GM12891 (cell line): ENCODE measurements at regions not wholly inside any gene's neighbourhood (a gene's known extent, or its start where the extent isn't known, plus 50 kb on each side); places are given as distances from the start of the nearest gene placed in this dataset.
"Not testable (repeated sequence)": the region's sequence is repeated elsewhere in the genome, so short reads cannot be mapped to it uniquely, and the experiment has no call there.

Experiments used
- DNase-seq: peaks from one replicate; pipeline ENCODE4 v3.0.0; 2011; ENCODE audit warnings: low spot score; ENCODE audit not compliant: insufficient read length
- FAIRE-seq: peaks from 2 replicates; lab custom pipeline; 2011; peaks lifted over from hg19 to GRCh38; lab: Jason Lieb, UNC
- PAX5 ChIP-seq: IDR thresholded peaks from 2 replicates; pipeline ENCODE4 v1.6.1; 2011; ENCODE audit warnings: low read length, moderate library complexity, mild to moderate bottlenecking; ENCODE audit not compliant: insufficient read depth, severe bottlenecking
- POLR2A ChIP-seq: IDR thresholded peaks from 2 replicates; pipeline ENCODE4 v1.6.1; 2011; ENCODE audit warnings: low read depth, low read length, control low read depth
- POLR2AphosphoS5 ChIP-seq: IDR thresholded peaks from 2 replicates; pipeline ENCODE4 v1.6.1; 2011; ENCODE audit warnings: low read depth, low read length, control low read depth
- POU2F2 ChIP-seq: IDR thresholded peaks from 2 replicates; pipeline ENCODE4 v1.6.1; 2011; ENCODE audit warnings: low read depth, mild to moderate bottlenecking, control low read depth, low read length, moderate library complexity
- SPI1 ChIP-seq: IDR thresholded peaks from 2 replicates; pipeline ENCODE4 v1.6.1; 2011; ENCODE audit warnings: low read depth, low read length, control low read depth
- TAF1 ChIP-seq: IDR thresholded peaks from 2 replicates; pipeline ENCODE4 v1.6.1; 2011; ENCODE audit warnings: low read depth, low read length, control low read depth

DNA sequence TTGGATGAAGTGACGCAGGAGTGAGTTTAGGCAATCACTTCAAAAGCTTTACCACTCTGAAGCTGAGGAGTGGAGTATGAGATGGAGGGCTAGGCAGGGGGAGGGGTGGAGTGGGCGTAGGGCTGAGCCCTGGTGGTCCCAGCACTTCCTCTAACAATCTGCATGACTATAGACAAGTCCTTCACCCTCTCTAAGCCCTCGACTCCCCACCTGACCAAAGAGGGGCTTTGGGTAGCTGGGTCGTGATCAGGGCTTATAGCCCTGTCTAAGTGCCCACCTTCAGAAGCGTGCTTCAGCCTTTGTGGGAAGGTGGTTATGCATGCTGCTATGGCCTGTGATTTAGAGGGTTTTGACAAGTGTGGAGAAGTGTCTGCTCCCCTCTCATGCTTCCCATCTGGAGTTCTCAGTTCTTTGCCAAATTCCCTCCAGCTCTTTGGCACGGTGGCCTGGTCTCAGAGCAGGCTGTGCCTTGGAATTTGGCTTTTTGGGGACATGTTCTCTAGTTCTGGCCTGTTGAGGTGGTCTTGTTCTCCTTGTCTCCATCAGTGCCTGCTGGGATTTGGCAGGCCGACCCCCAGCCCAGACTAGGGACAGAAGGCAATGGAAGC lies 53.0 kb downstream of the ACTBL2 start:
- TF ChIP-seq POLR2AphosphoS5: no peak
- no peak for TF ChIP-seq TAF1
- no peak for TF ChIP-seq POLR2A
- TF ChIP-seq SPI1: no peak
- TF ChIP-seq PAX5: no peak
- no peak for TF ChIP-seq POU2F2
- DNase-seq (no peak), FAIRE-seq (no peak)

DNA sequence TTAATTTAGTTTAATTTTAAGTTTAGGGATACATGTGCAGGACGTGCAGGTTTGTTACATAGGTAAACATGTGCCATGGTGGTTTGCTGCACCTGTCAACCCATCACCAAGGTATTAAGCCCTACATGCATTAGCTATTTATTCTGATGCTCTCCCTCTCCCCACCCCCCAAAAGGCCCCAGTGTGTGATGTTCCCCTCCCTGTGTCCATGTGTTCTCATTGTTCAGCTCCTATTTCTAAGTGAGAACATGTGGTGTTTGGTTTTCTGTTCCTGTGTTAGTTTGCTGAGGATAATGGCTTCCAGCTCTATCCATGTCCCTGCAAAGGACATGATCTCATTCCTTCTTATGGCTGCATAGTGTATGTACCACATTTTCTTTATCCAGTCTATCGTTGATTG lies 53.6 kb downstream of the ACTBL2 start:
- FAIRE-seq, DNase-seq: not testable (repeated sequence)

DNA sequence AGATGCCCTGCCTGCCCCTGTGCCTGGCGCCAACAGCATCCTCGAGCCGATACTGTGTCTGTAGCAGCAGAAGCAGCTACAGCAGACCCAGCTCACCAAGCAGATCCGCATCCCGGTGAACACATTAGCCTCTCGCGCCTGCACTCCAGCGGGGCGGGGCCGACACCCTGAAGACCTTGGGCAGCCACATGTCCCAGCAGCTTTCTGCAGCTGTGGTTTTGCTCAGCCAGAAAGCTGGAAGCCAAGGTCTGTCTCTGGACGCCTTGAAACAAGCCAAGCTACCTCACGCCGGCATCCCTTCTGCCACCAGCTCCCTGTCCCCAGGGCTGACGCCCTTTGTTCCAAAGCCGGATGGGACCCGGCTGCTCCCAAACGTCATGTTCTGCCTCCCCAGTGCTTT lies 59.6 kb downstream of the ACTBL2 start:
- TF ChIP-seq POLR2A (no peak), TAF1 (no peak), PAX5 (no peak), POLR2AphosphoS5 (no peak), SPI1 (no peak), POU2F2 (no peak)
- no peak for DNase-seq
- FAIRE-seq: no peak

DNA sequence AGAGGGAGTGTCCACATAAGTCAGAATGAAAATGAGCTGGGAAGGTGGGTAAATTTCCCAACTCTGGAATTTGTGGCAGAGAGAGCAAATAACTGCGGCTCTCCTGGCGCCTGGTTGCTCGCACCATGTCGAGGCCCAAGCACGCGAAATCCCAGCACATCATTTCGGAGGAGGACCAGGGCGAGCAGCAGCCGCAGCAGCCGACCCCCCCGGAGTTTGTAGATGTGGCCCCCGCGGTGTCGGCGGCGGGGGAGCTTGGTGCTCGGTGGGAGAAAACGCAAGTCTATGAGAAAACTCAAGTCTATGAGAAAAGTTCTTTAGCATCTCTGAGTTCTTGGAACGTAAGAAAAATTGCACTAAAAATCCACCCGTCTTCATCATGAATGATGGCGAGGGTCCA lies 60.3 kb downstream of the ACTBL2 start:
- DNase-seq: no peak
- TF ChIP-seq SPI1 (no peak), TAF1 (no peak), POLR2AphosphoS5 (no peak), PAX5 (no peak), POLR2A (no peak), POU2F2 (no peak)
- no peak for FAIRE-seq

DNA sequence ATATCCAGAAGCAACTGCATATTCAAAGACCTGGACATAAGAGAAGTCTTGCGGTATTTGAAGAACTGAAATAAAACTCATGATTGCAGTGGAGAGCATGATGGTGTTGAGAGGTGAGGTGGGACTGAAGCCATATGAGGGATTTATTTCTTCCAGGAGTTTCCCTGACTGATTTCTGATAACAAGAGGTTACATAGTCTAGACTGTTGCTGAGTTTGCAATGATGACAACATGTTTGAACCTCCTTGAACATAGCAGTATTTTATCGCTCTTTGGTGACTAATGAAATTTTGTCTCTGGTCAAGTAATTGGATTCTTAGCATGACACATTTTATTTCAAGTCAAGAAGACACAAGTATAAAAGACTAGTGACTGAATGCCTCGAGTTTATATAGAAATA lies 61.8 kb downstream of the ACTBL2 start:
- FAIRE-seq (no peak), DNase-seq (no peak)
- TF ChIP-seq SPI1 (no peak), POLR2AphosphoS5 (no peak), POU2F2 (no peak)

DNA sequence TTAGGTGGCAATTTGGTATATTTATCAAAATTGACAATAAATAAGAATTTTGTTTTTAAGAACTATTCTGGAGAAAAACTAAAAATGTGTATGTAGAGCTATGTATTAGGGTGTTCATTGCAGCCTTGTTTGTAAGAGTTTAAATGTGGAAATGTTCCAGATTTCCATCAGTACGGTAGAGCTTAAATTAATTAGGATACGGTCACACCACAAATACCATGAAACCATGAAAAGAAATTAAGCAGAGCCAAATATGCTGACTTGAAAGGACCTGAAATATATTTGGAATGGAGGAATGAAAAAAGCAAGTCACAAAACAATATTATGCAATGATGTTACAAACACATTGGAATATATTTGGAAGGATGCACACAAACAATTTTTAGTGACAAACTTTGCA lies 64.6 kb downstream of the ACTBL2 start:
- no peak for DNase-seq
- no peak for FAIRE-seq
- TF ChIP-seq PAX5 (no peak), TAF1 (no peak), SPI1 (no peak), POLR2AphosphoS5 (no peak), POU2F2 (no peak), POLR2A (no peak)

DNA sequence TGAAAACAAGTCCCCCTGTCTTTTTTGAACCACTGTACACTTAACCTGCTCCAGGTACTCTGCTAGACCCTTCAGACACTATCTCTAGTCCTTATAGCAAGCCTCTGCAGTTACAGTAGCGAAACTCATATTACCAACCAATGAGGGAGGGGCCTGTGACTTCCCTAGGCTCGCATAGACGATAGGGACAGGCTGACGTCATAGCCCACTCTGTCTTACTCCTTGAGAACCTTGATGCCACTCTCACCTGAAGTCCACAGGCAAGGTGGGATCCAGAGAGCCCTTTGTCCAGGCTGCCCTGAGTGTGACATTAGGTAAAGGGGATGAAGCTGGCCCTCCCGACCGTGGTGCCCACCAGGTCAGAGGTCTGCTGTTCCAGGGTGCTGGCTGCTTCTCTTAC lies 65.3 kb downstream of the ACTBL2 start:
- FAIRE-seq: no peak
- TF ChIP-seq POLR2A (no peak), PAX5 (no peak), TAF1 (no peak), SPI1 (no peak), POLR2AphosphoS5 (no peak), POU2F2 (no peak)
- DNase-seq: no peak

DNA sequence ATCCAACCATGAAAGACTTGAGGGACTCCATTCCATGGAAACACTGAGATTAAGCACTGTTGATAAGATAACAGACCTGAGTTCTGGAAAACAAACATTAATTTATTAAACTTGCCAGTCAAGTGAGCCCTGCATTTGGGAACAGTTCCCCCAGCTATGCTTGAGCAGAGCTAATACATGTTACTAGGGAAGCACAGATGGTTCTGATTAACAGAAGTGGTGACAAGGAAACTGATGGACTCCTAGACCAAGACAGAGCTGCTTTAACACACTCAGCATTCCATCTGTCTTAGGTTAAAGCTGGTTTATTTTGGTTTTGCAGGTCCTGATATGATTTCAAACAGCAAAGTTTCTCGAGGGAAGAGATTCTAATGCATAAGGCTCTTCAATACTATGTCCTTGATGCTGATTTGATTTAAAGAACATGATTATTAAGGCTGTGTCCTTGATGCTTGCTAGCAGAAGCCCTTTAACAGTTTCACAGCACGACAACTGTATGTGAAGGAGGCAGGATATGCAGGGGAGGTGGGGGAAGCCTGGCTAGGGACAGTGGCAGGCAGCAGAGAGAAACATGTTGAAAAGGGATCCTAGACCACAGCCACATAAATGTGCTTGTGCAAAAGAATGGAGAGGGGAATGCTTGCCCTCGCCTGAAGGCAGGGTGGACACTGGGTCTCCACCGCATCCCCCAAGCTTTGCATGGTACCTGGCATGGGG lies 66.2 kb downstream of the ACTBL2 start:
- DNase-seq (no peak), FAIRE-seq (no peak)
- TF ChIP-seq SPI1: no peak
- TF ChIP-seq POLR2AphosphoS5: no peak
- TF ChIP-seq POLR2A: no peak
- TF ChIP-seq TAF1: no peak
- TF ChIP-seq PAX5: no peak
- TF ChIP-seq POU2F2: no peak

DNA sequence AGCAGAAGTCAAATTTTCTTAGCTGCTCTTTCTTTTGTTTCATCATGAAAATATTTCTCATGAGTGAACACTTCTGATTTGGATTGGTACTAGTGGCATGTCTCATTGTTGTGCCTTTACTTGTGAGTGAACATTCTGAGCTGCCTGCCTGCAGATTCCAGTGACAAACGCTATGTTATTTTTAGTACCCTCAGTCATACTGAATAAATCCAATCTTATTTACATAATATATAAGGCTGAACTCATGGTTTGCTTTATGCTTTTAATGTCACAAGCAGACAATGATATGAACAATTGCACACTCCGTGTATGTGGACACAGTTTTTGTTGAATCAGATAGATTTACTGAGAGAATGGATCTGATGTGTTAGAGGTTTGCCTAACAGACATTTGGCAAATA lies 67.8 kb downstream of the ACTBL2 start:
- DNase-seq: no peak
- TF ChIP-seq POU2F2 (no peak), POLR2AphosphoS5 (no peak), POLR2A (no peak), SPI1 (no peak), PAX5 (no peak), TAF1 (no peak)
- FAIRE-seq: no peak

DNA sequence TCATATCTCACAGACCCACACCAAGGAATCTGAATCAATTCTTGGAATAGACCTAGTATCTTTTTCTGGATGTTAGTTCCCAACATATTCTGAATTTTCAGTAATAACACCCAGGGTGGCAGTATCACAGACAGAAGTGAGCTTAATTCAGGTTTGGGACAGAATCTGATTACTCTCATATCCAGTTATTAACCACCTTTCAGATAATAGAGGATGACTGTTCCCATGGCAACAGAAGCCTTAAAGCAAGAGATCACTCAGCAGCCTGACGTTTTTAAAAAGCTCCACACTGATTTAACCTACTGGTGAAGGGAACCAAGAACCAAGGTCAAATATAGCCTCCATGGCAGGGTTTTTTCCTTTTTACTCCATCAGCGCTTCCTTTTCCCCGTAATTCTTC lies 68.4 kb downstream of the ACTBL2 start:
- FAIRE-seq (no peak), DNase-seq (no peak)
- no peak for TF ChIP-seq SPI1
- TF ChIP-seq POU2F2: no peak
- no peak for TF ChIP-seq PAX5

DNA sequence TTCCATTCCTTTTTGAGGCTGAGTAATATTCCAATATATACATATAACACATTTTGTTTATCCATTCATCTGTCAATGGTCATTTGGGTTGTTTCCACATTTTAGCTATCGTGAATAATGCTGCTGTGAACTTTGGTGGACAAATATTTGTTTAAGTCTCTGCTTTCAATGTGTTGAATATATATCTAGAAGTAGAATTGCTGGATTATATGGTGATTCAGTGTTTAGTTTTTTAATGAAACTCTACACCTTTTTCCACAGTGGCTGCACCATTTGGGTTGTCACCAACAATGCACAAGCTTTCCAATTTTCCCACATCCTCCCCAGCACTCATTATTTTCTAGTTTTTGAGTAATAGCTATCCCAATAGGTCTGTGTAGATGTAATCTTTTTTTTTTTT lies 69.5 kb downstream of the ACTBL2 start:
- FAIRE-seq: no peak
- no peak for DNase-seq

More for the DNA sequence above, 69.5 kb downstream of the ACTBL2 start:
- TF ChIP-seq SPI1 (no peak), PAX5 (no peak), POU2F2 (no peak), POLR2A (no peak), POLR2AphosphoS5 (no peak), TAF1 (no peak)
